GM12801 (cell line): ENCODE measurements at regions not wholly inside any gene's neighbourhood (a gene's known extent, or its start where the extent isn't known, plus 50 kb on each side); places are given as distances from the start of the nearest gene placed in this dataset.

Experiments
- CTCF ChIP-seq: IDR thresholded peaks from one replicate; pipeline ENCODE4 v1.5.1; 2011; ENCODE audit warnings: control low read depth; ENCODE audit not compliant: insufficient read length; ENCODE audit errors: extremely low read depth

GRCh38 chr1:38559446-38560165 lies 300.0 kb downstream of the RRAGC start:
- no peak for TF ChIP-seq CTCF

- TF ChIP-seq CTCF, result no peak
These were observed 300.8 kb downstream of the RRAGC start for GRCh38 chr1:38558500-38559445.

- TF ChIP-seq CTCF, result no peak
These were observed 301.5 kb downstream of the RRAGC start for GRCh38 chr1:38558055-38558454.

GRCh38 chr1:38555594-38555993 lies 304.0 kb downstream of the RRAGC start:
- TF ChIP-seq CTCF, result no peak

GRCh38 chr1:38555130-38555529 lies 304.4 kb downstream of the RRAGC start:
- TF ChIP-seq CTCF, result no peak

- TF ChIP-seq CTCF, result no peak
These were observed 308.0 kb downstream of the RRAGC start for GRCh38 chr1:38551318-38552307.
